ENCODE measurements at regions not wholly inside any gene's neighbourhood (a gene's known extent, or its start where the extent isn't known, plus 50 kb on each side); places are given as distances from the start of the nearest gene placed in this dataset.
"Not testable (repeated sequence)": the region's sequence is repeated elsewhere in the genome, so short reads cannot be mapped to it uniquely, and the experiment has no call there.

DNA sequence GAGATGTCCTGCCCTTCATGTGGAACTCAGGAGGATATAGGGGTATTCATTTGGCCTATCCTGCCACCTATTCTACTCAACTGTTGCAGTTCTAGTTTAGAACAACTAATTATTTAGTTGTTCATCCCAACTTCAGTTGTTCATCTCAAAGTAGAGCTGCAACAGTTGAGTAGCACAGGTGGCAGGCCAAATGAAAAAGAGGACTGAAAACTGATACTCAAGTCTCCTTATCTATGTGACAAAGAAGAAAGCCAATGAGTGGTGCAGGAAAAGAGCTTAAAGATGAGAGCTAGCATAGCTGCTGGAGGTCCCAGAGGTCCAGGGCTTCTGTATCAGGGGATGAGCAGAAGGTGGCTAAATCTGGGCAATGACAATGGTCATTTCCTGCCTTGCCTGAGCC, 148.9 kb upstream of the KITLG start:
- Mint-ChIP-seq H3K4me1 (no peaks in the 10 kb centered on the region), H3K36me3 (no peaks in the 10 kb centered on the region), H3K27ac (no peak overlapping the region), H3K27me3 (no peaks in the 10 kb centered on the region), H3K4me3 (no peak overlapping the region), H3K9me3 (ENCODE audit: low read depth) (no peaks in the 10 kb centered on the region)
- ATAC-seq, result no peak
- CTCF ChIA-PET, result no interaction called here
- no peak for DNase-seq

DNA sequence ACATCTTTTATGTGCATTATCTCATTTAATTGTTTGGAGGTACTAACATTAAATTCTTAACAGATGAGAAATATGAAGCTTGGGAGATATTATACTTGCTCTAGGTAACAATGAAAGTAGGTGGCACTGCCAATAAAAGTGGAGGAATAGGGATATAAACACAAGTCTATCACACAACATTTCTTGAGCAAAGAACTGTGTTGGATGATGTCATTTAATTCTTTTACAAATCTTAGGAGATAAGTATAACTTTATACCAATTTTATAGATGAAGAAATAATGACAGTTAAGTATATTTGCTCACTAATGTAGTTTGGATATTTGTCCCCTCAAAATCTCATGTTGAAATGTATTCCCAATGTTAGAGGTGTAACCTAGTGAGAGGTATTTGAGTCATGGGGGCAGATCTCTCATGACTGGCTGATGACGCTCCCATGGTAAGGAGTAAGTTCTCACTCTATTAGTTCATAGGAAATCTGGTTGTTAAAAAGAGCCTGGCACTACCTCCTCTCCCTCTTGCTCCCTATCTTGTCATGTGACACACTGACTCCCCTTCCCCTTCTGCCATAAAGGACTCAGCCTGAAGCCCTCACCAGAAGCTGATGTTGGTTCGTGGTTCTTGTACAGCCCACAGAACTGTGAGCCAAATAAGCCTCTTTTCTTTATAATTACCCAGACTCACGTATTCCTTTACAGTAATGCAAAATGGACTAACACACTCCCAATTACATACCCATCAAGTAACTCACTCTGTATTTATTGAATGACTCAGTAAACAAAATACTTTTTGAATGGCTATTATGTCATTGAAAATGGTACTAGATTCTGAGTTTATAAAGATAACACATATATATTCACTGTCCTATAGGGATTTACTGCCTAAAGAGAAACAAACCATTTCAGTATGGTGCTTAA, 146.8 kb upstream of the KITLG start:
- DNase-seq (no peak), ATAC-seq (no peak)
- Mint-ChIP-seq H3K4me3 (no peak overlapping the region), H3K9me3 (ENCODE audit: low read depth) (no peaks in the 10 kb centered on the region), H3K27ac (no peak overlapping the region), H3K36me3 (no peaks in the 10 kb centered on the region), H3K27me3 (no peaks in the 10 kb centered on the region), H3K4me1 (no peaks in the 10 kb centered on the region)
- CTCF ChIA-PET, result no interaction called here

DNA sequence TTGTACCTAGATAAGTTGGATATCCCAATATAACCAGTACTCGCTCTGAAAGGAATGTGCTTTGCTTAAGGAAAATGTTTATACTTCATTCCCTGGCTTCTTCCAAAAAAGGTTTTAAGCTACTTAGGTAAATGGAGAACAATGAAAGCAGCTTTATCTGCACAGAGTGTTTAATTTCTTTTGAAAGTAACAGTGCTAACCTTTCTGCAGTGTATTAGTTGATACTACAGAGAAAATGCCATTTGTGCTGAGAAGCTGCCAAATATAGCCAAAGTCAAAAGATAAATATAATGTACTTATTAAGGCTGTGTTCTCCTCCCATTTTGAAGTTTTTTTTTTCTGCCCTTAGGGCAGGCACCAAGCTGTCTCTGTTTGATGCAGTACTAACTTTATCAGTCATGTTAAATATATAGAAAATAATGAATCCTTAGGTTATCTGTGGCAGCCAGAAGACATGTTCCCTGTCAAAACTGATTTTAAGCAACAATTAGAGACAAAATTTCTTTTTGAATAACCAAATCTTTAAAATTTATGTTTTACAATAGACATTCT, 145.4 kb upstream of the KITLG start:
- Mint-ChIP-seq H3K9me3 (ENCODE audit: low read depth) (no peaks in the 10 kb centered on the region), H3K36me3 (no peaks in the 10 kb centered on the region), H3K4me3 (no peak overlapping the region), H3K27ac (no peak overlapping the region), H3K4me1 (no peaks in the 10 kb centered on the region), H3K27me3 (no peaks in the 10 kb centered on the region)
- no peak for ATAC-seq
- no peak for DNase-seq
- CTCF ChIA-PET, result no interaction called here

DNA sequence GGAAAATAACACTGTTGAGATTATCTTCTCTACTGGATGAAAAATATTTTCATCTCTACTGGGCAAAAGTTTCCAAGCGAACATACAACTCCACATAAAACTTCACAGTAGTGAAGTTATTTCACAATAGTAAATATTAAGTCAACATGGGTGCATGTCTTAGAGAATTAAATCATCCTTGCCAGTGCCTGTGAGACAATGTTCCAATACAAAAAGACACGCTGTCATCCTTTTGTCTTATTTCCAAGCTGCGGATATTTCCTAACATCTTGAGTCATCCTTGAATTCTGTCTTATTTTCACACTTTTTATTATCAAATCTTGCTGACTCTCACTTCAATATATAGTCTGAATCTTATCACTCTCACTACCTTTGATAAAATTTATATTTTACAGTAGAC, 142.9 kb upstream of the KITLG start:
- no peak overlapping the region for H3K27ac Mint-ChIP-seq
- ATAC-seq, result no peak

DNA sequence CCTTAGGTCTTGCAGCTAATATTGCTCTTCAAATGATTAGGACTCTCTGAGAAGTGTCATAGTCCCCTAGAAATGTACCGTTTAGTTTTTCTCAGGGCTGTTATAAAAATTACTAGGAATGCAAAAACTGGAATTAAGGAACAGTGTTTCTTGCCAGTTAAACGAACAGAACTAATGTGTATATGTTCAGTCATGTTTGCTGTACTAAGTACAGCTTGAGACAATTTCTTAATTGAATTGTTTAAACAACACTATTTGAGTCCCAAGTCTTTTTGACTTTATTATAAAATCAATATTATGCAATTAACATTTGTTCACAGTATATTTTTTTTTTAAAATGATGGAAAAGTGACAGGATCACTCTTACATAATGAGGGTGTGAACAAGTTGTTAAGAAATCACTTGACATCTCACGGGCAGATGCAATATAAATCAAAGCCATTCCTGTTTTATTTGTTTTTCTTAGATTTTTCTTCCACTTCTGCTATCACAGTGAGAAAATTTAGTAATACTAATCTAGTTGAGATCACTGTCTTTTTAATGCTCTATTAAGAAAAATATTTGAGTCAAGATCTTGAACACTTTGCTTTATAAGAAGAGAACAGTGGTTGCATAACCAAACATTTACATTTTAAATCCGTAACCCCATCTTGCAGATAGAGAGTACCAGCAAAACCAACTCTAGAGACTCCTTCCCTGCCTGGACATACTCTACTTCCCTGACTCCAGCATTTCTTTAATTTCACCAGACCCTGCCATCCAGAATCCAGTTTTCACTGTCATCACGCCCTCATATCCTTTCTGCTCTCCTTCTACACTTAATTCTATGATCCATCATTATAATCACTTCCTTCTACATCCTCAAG, 140.7 kb upstream of the KITLG start:
- no peaks in the 10 kb centered on the region for H3K9me3 Mint-ChIP-seq (ENCODE audit: low read depth)
- DNase-seq (no peak), ATAC-seq (no peak)
- no peaks in the 10 kb centered on the region for H3K4me1 Mint-ChIP-seq
- H3K36me3 Mint-ChIP-seq, result no peaks in the 10 kb centered on the region
- no peaks in the 10 kb centered on the region for H3K27me3 Mint-ChIP-seq
- no peak overlapping the region for H3K4me3 Mint-ChIP-seq
- CTCF ChIA-PET, result no interaction called here
- no peak overlapping the region for H3K27ac Mint-ChIP-seq

More for the DNA sequence above, 142.9 kb upstream of the KITLG start:
- no peaks in the 10 kb centered on the region for H3K36me3 Mint-ChIP-seq
- no peaks in the 10 kb centered on the region for H3K27me3 Mint-ChIP-seq
- no peaks in the 10 kb centered on the region for H3K4me1 Mint-ChIP-seq
- DNase-seq, result no peak
- no peak overlapping the region for H3K4me3 Mint-ChIP-seq
- no peaks in the 10 kb centered on the region for H3K9me3 Mint-ChIP-seq (ENCODE audit: low read depth)
- CTCF ChIA-PET, result no interaction called here

DNA sequence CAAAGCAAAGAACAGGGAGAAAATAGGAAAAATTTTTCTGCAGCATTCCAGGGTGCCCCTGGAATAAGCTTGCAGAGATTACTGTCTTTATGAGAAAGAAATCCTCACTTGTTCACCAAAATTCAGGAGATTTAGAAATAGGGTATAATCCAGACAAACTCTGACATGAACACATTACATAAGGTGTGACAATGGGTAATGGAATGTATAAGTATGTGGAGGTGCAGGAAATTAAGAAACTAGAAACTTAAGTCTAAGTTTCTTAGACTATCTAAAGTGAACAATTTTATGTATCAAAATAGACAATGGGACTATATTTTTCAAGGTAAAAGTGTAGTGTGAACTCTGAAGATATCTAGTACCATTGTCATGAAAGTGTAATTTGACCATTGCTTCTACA, 140.0 kb upstream of the KITLG start:
- DNase-seq, result no peak
- Mint-ChIP-seq H3K27me3 (no peaks in the 10 kb centered on the region), H3K9me3 (ENCODE audit: low read depth) (no peaks in the 10 kb centered on the region), H3K4me1 (no peaks in the 10 kb centered on the region), H3K4me3 (no peak overlapping the region), H3K27ac (no peak overlapping the region), H3K36me3 (no peaks in the 10 kb centered on the region)
- no peak for ATAC-seq
- CTCF ChIA-PET, result no interaction called here

DNA sequence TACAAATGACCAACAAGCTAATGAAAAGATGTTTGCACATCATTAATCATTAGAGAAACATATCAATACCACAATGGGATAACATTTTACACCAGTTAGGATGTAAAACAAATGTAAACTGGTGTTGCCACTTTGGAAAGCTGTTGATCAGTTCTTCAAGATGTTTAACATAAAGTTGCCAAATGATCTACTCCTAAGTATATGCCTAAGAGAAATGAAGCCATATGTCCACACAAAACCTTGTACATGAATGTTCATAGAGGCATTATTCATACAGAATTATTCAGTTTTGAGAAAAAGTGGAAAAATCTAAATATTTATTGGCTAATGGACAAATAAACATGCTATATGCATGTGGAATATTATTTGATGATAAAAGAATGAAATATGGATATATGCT, 136.9 kb upstream of the KITLG start:
- H3K27me3 Mint-ChIP-seq, result no peaks in the 10 kb centered on the region
- DNase-seq (no peak), ATAC-seq (no peak)
- CTCF ChIA-PET, result no interaction called here
- H3K36me3 Mint-ChIP-seq, result no peaks in the 10 kb centered on the region
- no peak overlapping the region for H3K27ac Mint-ChIP-seq
- no peaks in the 10 kb centered on the region for H3K4me1 Mint-ChIP-seq
- H3K4me3 Mint-ChIP-seq, result no peak overlapping the region
- H3K9me3 Mint-ChIP-seq (ENCODE audit: low read depth), result no peaks in the 10 kb centered on the region

DNA sequence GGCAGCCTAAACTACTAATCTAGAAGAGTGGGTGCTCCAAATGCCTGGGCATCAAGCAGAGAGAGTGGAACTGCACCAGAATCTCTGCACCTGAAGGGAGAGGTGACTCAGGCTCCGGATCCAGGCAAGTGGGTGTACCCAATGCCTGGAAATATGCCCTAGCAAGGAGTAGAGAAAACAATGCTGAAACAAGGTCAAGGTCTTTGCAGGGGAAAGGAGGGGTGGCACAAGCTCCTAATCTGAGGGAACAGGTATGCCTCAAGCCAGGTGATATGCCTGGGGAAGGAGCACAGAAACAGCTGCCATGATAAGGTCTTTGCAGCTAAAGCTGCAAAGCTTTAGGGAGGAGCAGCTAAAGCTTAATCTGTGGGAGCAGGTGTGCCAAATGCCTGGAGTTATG, 136.0 kb upstream of the KITLG start:
- Mint-ChIP-seq H3K4me3 (no peak overlapping the region), H3K36me3 (no peaks in the 10 kb centered on the region), H3K27me3 (no peaks in the 10 kb centered on the region), H3K27ac (no peak overlapping the region), H3K9me3 (ENCODE audit: low read depth) (no peaks in the 10 kb centered on the region), H3K4me1 (no peaks in the 10 kb centered on the region)
- CTCF ChIA-PET, result no interaction called here
- no peak for ATAC-seq
- DNase-seq, result no peak

DNA sequence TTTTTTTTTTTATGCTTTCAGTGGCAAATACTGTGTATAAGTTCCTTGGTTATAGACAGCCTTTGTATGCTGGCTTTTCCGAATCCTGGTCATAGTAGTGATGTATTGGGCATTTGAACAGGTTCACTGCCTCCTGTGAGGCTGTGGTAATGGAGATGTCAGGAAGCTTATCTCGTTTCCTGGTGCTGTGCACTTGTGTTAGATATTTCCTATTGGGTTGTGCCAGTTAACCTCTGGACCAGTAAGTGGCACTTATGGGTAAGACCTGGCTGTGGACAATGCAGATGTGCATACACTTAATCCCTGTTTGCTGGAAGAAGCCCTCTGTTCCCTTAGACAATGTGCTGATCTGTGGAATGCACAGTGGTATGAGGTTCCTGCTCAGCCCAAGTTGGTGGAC, 135.4 kb upstream of the KITLG start:
- Mint-ChIP-seq H3K27me3 (no peaks in the 10 kb centered on the region), H3K4me1 (no peaks in the 10 kb centered on the region), H3K27ac (no peak overlapping the region), H3K36me3 (no peaks in the 10 kb centered on the region), H3K9me3 (ENCODE audit: low read depth) (no peaks in the 10 kb centered on the region), H3K4me3 (no peak overlapping the region)
- CTCF ChIA-PET, result no interaction called here
- ATAC-seq (no peak), DNase-seq (no peak)

DNA sequence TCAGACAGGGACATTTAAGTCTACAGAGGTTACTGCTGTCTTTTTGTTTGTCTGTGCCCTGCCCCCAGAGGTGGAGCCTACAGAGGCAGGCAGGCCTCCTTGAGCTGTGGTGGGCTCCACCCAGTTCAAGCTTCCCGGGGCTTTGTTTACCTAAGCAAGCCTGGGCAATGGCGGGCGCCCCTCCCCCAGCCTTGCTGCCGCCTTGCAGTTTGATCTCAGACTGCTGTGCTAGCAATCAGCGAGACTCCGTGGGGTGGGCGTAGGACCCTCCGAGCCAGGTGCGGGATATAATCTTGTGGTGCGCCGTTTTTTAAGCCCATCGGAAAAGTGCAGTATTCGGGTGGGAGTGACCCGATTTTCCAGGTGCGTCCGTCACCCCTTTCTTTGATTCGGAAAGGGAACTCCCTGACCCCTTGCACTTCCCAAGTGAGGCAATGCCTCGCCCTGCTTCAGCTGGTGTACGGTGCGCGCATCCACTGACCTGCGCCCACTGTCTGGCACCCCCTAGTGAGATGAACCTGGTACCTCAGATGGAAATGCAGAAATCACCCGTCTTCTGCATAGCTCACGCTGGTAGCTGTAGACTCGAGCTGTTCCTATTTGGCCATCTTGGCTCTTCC, 134.1 kb upstream of the KITLG start:
- H3K27ac Mint-ChIP-seq; H3K4me1 Mint-ChIP-seq; H3K4me3 Mint-ChIP-seq; CTCF ChIA-PET; ATAC-seq; H3K27me3 Mint-ChIP-seq; H3K36me3 Mint-ChIP-seq; DNase-seq; H3K9me3 Mint-ChIP-seq (ENCODE audit: low read depth): not testable (repeated sequence)

DNA sequence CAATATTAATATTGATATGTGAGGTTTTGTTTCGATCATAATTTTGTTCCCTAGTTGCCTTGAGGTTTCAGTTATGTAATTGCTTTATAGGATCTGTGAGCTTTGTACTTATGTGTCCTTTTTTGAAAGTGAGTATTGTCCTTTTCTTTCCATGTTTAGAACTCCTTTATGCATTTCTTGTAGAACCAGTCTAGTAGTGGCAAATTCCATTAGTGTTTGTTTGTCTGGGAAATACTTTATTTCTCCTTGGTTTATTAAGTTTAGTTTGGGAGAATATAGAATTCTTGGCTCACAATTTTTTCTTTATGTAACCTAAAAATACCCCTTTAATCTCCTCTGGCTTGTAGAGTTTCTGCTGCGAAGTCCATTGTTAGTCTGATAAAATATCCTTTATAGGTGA, 127.5 kb upstream of the KITLG start:
- H3K4me1 Mint-ChIP-seq, result no peaks in the 10 kb centered on the region
- peaks cover 3% of the 10 kb centered on the region for H3K9me3 Mint-ChIP-seq (ENCODE audit: low read depth)
- CTCF ChIA-PET, result no interaction called here
- H3K27ac Mint-ChIP-seq, result no peak overlapping the region
- H3K27me3 Mint-ChIP-seq, result no peaks in the 10 kb centered on the region
- H3K36me3 Mint-ChIP-seq, result no peaks in the 10 kb centered on the region
- ATAC-seq (no peak), DNase-seq (no peak)
- no peak overlapping the region for H3K4me3 Mint-ChIP-seq

DNA sequence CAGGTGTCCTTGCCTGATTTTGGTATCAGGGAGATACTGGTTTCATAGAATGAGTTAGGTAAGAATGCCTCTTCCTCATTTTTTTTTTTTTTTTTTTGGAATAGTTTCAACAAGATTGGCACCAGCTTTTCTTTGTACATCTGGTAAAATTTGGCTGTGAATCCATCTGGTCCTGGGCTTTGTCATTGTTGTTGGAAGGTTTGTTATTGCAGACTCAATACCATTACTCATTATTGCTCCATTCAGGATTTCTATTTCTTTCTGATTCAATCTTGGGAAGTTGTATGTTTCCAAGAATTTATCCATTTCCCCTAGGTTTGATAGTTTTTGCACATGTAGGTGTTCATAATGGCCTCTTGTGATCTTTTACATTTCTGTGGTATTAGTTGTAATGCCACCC, 126.0 kb upstream of the KITLG start:
- peaks cover 3% of the 10 kb centered on the region for H3K9me3 Mint-ChIP-seq (ENCODE audit: low read depth)
- DNase-seq (no peak), ATAC-seq (no peak)
- H3K36me3 Mint-ChIP-seq, result no peaks in the 10 kb centered on the region
- no peaks in the 10 kb centered on the region for H3K27me3 Mint-ChIP-seq
- no peak overlapping the region for H3K4me3 Mint-ChIP-seq
- CTCF ChIA-PET, result no interaction called here
- no peak overlapping the region for H3K27ac Mint-ChIP-seq
- no peaks in the 10 kb centered on the region for H3K4me1 Mint-ChIP-seq

DNA sequence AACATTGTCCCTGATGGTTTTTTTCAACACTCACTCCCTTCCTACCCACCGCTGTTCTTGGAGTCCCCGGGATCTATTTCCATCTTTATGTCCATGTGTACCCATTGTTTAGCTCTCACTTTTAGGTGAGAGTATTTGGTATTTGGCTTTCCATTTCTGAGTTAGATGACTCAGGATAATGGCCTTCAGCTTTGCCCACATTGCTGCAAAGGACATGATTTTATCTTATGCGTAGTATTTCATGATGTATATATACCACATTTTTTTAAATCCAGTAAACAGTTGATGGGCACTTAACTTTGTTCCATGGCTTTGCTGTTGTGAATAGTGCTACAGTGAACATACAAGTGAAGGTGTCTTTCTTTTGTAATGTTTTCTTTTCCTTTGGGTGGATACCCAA, 123.5 kb upstream of the KITLG start:
- DNase-seq, result no peak
- no peak overlapping the region for H3K27ac Mint-ChIP-seq
- no peaks in the 10 kb centered on the region for H3K27me3 Mint-ChIP-seq
- H3K36me3 Mint-ChIP-seq, result no peaks in the 10 kb centered on the region
- no peaks in the 10 kb centered on the region for H3K4me1 Mint-ChIP-seq
- CTCF ChIA-PET, result no interaction called here
- ATAC-seq, result no peak
- H3K4me3 Mint-ChIP-seq, result no peak overlapping the region
- H3K9me3 Mint-ChIP-seq (ENCODE audit: low read depth), result peaks cover 3% of the 10 kb centered on the region

Measured in activated CD8-positive, alpha-beta memory T cell treated with anti-CD3 and anti-CD28 coated beads, Interleukin-2, amount 10 ng/mL, durations not matched to agents 7 days and 5 days (primary cell).